ENCODE measurements at regions not wholly inside any gene's neighbourhood (a gene's known extent, or its start where the extent isn't known, plus 50 kb on each side); places are given as distances from the start of the nearest gene placed in this dataset.

GRCh38 chr6:11428895-11429294, 108.7 kb upstream of the TMEM170B start (continued):
- TF ChIP-seq ZNF496 (CRISPR knock-in tag; IDR thresholded peaks at IDR 0.05; ENCODE audit: insufficient replicate concordance): no peak
- no peak for TF ChIP-seq SIN3B (IDR thresholded peaks at IDR 0.05; ENCODE audit: low read length)
- TF ChIP-seq ZNF546 (CRISPR knock-in tag; conservative IDR thresholded peaks at IDR 0.05): no peak
- TF ChIP-seq ZBTB8A (CRISPR knock-in tag; IDR thresholded peaks at IDR 0.05; ENCODE audit: borderline replicate concordance, low read depth): no peak
- TF ChIP-seq ZBTB37 (CRISPR knock-in tag; IDR thresholded peaks at IDR 0.05): no peak
- no peak for TF ChIP-seq NFATC3 (CRISPR knock-in tag; IDR thresholded peaks at IDR 0.05)
- TF ChIP-seq ATM (IDR thresholded peaks at IDR 0.05; ENCODE audit: borderline replicate concordance): no peak
- TF ChIP-seq HIVEP1 (CRISPR knock-in tag; IDR thresholded peaks at IDR 0.05): no peak
- TF ChIP-seq RNF2 (conservative IDR thresholded peaks at IDR 0.05; ENCODE audit: low read depth): no peak
- TF ChIP-seq HNRNPL (IDR thresholded peaks at IDR 0.05; ENCODE audit: low read depth, low read length): no peak
- TF ChIP-seq PRPF4 (IDR thresholded peaks at IDR 0.05; ENCODE audit: low read depth, low read length, poor library complexity, severe bottlenecking): no peak
- no peak for TF ChIP-seq ZNF747 (CRISPR knock-in tag; IDR thresholded peaks at IDR 0.05; ENCODE audit: borderline replicate concordance)
- TF ChIP-seq TBX2 (CRISPR knock-in tag; IDR thresholded peaks at IDR 0.05; ENCODE audit: borderline replicate concordance): no peak
- TF ChIP-seq ZNF160 (CRISPR knock-in tag; IDR thresholded peaks at IDR 0.05): no peak
- TF ChIP-seq YEATS4 (CRISPR knock-in tag; IDR thresholded peaks at IDR 0.05; ENCODE audit: borderline replicate concordance): no peak
- no peak for TF ChIP-seq BORCS8-MEF2B (CRISPR knock-in tag; IDR thresholded peaks at IDR 0.05)
- no peak for TF ChIP-seq E2F5 (CRISPR knock-in tag; conservative IDR thresholded peaks at IDR 0.05)
- TF ChIP-seq IKZF5 (CRISPR knock-in tag; IDR thresholded peaks at IDR 0.05): peak; percentile 75
- TF ChIP-seq ZNF10 (CRISPR knock-in tag; IDR thresholded peaks at IDR 0.05; ENCODE audit: borderline replicate concordance, low read depth): no peak
- TF ChIP-seq NR2C2 (CRISPR knock-in tag; IDR thresholded peaks at IDR 0.05; ENCODE audit: borderline replicate concordance): no peak
- TF ChIP-seq RXRA (CRISPR knock-in tag; IDR thresholded peaks at IDR 0.05): no peak
- TF ChIP-seq SNAI1 (CRISPR knock-in tag; IDR thresholded peaks at IDR 0.05; ENCODE audit: borderline replicate concordance): no peak
- TF ChIP-seq NR2F2 (IDR thresholded peaks at IDR 0.05; ENCODE audit: borderline replicate concordance, low read depth): no peak
- TF ChIP-seq ZMAT5 (CRISPR knock-in tag; IDR thresholded peaks at IDR 0.05; ENCODE audit: borderline replicate concordance, low read depth): no peak
- TF ChIP-seq ZNF614 (CRISPR knock-in tag; IDR thresholded peaks at IDR 0.05; ENCODE audit: borderline replicate concordance): no peak
- no peak for TF ChIP-seq ZSCAN5A (CRISPR knock-in tag; IDR thresholded peaks at IDR 0.05; ENCODE audit: borderline replicate concordance)
- no peak for TF ChIP-seq ZNF605 (CRISPR knock-in tag; IDR thresholded peaks at IDR 0.05)
- no peak for TF ChIP-seq ZNF510 (CRISPR knock-in tag; IDR thresholded peaks at IDR 0.05; ENCODE audit: low read depth)

Measured in HepG2 (cell line).